GM23338 (cell line): ENCODE measurements at regions not wholly inside any gene's neighbourhood (a gene's known extent, or its start where the extent isn't known, plus 50 kb on each side); places are given as distances from the start of the nearest gene placed in this dataset.

Source experiments
- ATAC-seq: fragments of 200-7000 bp; cut with Tn5 transposase; 3 replicates; pipeline ENCODE4 v1.9.1; 2020
- DNase-seq: peaks from one replicate; pipeline ENCODE4 v3.0.0-alpha.2; 2015; ENCODE audit warnings: low spot score
- H2AFZ ChIP-seq: fragments of 200-600 bp; sonication (generic); 2 replicates; pipeline ENCODE4 v1.8.0; 2016; ENCODE audit warnings: antibody characterized with exemption, mild to moderate bottlenecking, moderate library complexity
- H3F3A ChIP-seq: fragments of 200-600 bp; sonication (generic); replicated peaks from 2 replicates; pipeline ENCODE4 v1.8.0; 2017; ENCODE audit warnings: antibody characterized with exemption, mixed run types, low read depth
- H3K27ac ChIP-seq: fragments of 200-600 bp; sonication (generic); 2 replicates; pipeline ENCODE4 v1.6.1; 2016; ENCODE audit warnings: low read depth
- H3K27me3 ChIP-seq: fragments of 200-600 bp; sonication (generic); 2 replicates; pipeline ENCODE4 v1.8.0; 2016; ENCODE audit warnings: mild to moderate bottlenecking, mixed run types, moderate library complexity; ENCODE audit not compliant: insufficient read depth
- H3K36me3 ChIP-seq: fragments of 200-600 bp; sonication (generic); 2 replicates; pipeline ENCODE4 v1.8.0; 2016; ENCODE audit warnings: mild to moderate bottlenecking; ENCODE audit not compliant: insufficient read depth
- H3K4me1 ChIP-seq: fragments of 200-600 bp; sonication (generic); 2 replicates; pipeline ENCODE4 v1.8.0; 2016; ENCODE audit warnings: mild to moderate bottlenecking, moderate library complexity; ENCODE audit not compliant: insufficient read depth
- H3K4me2 ChIP-seq: fragments of 200-600 bp; sonication (generic); 2 replicates; pipeline ENCODE4 v1.7.1; 2017; ENCODE audit warnings: mixed run types
- H3K4me3 ChIP-seq: fragments of 200-600 bp; sonication (generic); 2 replicates; pipeline ENCODE4 v1.6.1; 2016; ENCODE audit warnings: mixed run types
- H3K79me2 ChIP-seq: fragments of 200-600 bp; sonication (generic); replicated peaks from 2 replicates; pipeline ENCODE4 v1.8.0; 2017; ENCODE audit warnings: mild to moderate bottlenecking; ENCODE audit not compliant: insufficient read depth
- H3K9me2 ChIP-seq: fragments of 200-600 bp; sonication (generic); 2 replicates; pipeline ENCODE4 v1.8.0; 2017; ENCODE audit not compliant: insufficient read depth
- H4K20me1 ChIP-seq: fragments of 200-600 bp; sonication (generic); replicated peaks from 2 replicates; pipeline ENCODE4 v1.8.0; 2017; ENCODE audit warnings: mild to moderate bottlenecking; ENCODE audit not compliant: insufficient read depth
- H3K27ac Mint-ChIP-seq: 2 replicates; pipeline ENCODE4 v1.8.0; 2020; ENCODE audit warnings: inconsistent platforms, mild to moderate bottlenecking, moderate library complexity, mixed read lengths
- H3K27me3 Mint-ChIP-seq: 3 replicates; pipeline ENCODE4 v1.8.0; 2022; ENCODE audit warnings: low read depth, mild to moderate bottlenecking, moderate library complexity, mixed read lengths, inconsistent platforms; ENCODE audit not compliant: insufficient read depth, poor library complexity
- H3K36me3 Mint-ChIP-seq: 3 replicates; pipeline ENCODE4 v1.8.0; 2021; ENCODE audit warnings: low read depth, mild to moderate bottlenecking, inconsistent platforms, moderate library complexity, mixed read lengths
- H3K4me1 Mint-ChIP-seq: 3 replicates; pipeline ENCODE4 v1.8.0; 2020; ENCODE audit warnings: mild to moderate bottlenecking, inconsistent platforms, mixed read lengths
- H3K4me3 Mint-ChIP-seq: 3 replicates; pipeline ENCODE4 v1.8.0; 2021; ENCODE audit warnings: moderate library complexity, mild to moderate bottlenecking, inconsistent platforms, mixed read lengths
- H3K9me3 Mint-ChIP-seq: 3 replicates; pipeline ENCODE4 v1.8.0; 2020; ENCODE audit warnings: moderate library complexity, mild to moderate bottlenecking, inconsistent platforms, mixed read lengths
- CREB1 ChIP-seq: fragments of 250-450 bp; sonication (Bioruptor Pico); IDR thresholded peaks from 2 replicates; pipeline ENCODE4 v1.5.0; 2020; ENCODE audit warnings: low read depth, mild to moderate bottlenecking, moderate library complexity
- CTCF ChIP-seq, 2 experiments: fragments of 200-600 bp in 1 of 2; sonication (generic) in 1 of 2; conservative IDR thresholded peaks; 2 replicates each; pipeline versions ENCODE4 v1.5.1 to v1.6.1; 2016 to 2017; ENCODE audit warnings: antibody characterized with exemption in 2 of 2, low read depth in 2 of 2, mild to moderate bottlenecking in 2 of 2, moderate library complexity in 1 of 2
- ZNF114 ChIP-seq: fragments of 250-450 bp; sonication (Bioruptor Pico); IDR thresholded peaks from 2 replicates; pipeline ENCODE4 v1.5.0; 2020; ENCODE audit warnings: mild to moderate bottlenecking, moderate library complexity
- ZNF462 ChIP-seq: fragments of 250-450 bp; sonication (Bioruptor Pico); IDR thresholded peaks from 2 replicates; pipeline ENCODE4 v1.5.0; 2020; ENCODE audit warnings: mild to moderate bottlenecking, moderate library complexity

GRCh38 chr3:99114565-99115291 lies 213.2 kb upstream of the DCBLD2 start:
- Mint-ChIP-seq H3K36me3 (no peaks in the 10 kb centered on the region), H3K27ac (no peak overlapping the region; the same call in 1 of the 2 replicates), H3K9me3 (no peaks in the 10 kb centered on the region), H3K4me3 (no peak overlapping the region), H3K4me1 (no peaks in the 10 kb centered on the region), H3K27me3 (no peaks in the 10 kb centered on the region)
- no peak overlapping the region for H3K27ac ChIP-seq
- TF ChIP-seq CTCF (conservative IDR thresholded peaks at IDR 0.05; ENCODE audit: low read depth in 2 of 2) (peak; percentile 80 to 99), CREB1 (CRISPR knock-in tag) (no peak), ZNF462 (CRISPR knock-in tag) (peak; percentile 54; the same call in 1 of the 2 replicates), ZNF114 (CRISPR knock-in tag) (no peak)
- H3K9me2 ChIP-seq: peaks cover 3% of the 10 kb centered on the region; the same call in 1 of the 2 replicates
- ATAC-seq (peak; percentile 100), DNase-seq (peak; percentile 78)
- H4K20me1 ChIP-seq: no peaks in the 10 kb centered on the region
- no peaks in the 10 kb centered on the region for H3F3A ChIP-seq
- no peak overlapping the region for H3K4me2 ChIP-seq
- no peaks in the 10 kb centered on the region for H3K79me2 ChIP-seq
- H3K27me3 ChIP-seq: no peaks in the 10 kb centered on the region
- no peak overlapping the region for H3K4me3 ChIP-seq
- H3K36me3 ChIP-seq: no peaks in the 10 kb centered on the region
- 0 out of 2 replicates have a peak overlapping the region, but pooled peaks have one; percentile 28 for H2AFZ ChIP-seq
- no peaks in the 10 kb centered on the region for H3K4me1 ChIP-seq
